ENCODE measurements at regions not wholly inside any gene's neighbourhood (a gene's known extent, or its start where the extent isn't known, plus 50 kb on each side); places are given as distances from the start of the nearest gene placed in this dataset.

DNA sequence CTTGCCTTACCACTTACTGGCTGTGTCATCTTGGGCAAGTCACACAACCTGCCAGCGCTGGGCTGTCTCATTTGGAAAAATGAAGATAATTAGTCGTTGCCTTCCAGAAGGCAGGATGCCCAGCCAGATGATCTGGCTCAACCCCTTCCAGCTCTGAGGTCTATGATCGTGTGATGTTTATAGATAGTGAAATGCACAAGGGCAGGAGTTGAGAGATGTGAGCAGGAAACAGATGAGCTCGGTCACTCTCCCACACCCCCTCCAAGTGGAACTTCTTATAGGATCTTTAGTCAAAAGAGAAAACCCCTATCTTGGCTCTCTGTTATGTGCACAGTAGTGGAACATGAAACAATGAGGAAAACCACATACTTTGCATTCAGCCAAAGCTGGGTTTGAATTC lies 336.8 kb upstream of the PPARGC1A start:
- TF ChIP-seq POLR2A (IDR thresholded peaks at IDR 0.05), result no peak
- TF ChIP-seq, protein P1, sequence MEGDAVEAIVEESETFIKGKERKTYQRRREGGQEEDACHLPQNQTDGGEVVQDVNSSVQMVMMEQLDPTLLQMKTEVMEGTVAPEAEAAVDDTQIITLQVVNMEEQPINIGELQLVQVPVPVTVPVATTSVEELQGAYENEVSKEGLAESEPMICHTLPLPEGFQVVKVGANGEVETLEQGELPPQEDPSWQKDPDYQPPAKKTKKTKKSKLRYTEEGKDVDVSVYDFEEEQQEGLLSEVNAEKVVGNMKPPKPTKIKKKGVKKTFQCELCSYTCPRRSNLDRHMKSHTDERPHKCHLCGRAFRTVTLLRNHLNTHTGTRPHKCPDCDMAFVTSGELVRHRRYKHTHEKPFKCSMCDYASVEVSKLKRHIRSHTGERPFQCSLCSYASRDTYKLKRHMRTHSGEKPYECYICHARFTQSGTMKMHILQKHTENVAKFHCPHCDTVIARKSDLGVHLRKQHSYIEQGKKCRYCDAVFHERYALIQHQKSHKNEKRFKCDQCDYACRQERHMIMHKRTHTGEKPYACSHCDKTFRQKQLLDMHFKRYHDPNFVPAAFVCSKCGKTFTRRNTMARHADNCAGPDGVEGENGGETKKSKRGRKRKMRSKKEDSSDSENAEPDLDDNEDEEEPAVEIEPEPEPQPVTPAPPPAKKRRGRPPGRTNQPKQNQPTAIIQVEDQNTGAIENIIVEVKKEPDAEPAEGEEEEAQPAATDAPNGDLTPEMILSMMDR (IDR thresholded peaks at IDR 0.05 in 4 of 5, conservative IDR thresholded peaks at IDR 0.05 in 1 of 5), result no peak
